ENCODE measurements at regions not wholly inside any gene's neighbourhood (a gene's known extent, or its start where the extent isn't known, plus 50 kb on each side); places are given as distances from the start of the nearest gene placed in this dataset.

- Histone ChIP-seq H3K4me1 (ENCODE audit: control insufficient read depth in 1 of 2, insufficient read depth in 2 of 2, low read length in 2 of 2) (no peaks in the 10 kb centered on the region), H3K79me2 (ENCODE audit: insufficient read depth, low read length) (no peaks in the 10 kb centered on the region), H3K27me3 (ENCODE audit: control insufficient read depth in 2 of 2, insufficient read depth in 2 of 2, low read length in 2 of 2) (no peaks in the 10 kb centered on the region), H3K27ac (ENCODE audit: low read depth in 1 of 2, low read length in 2 of 2) (no peak overlapping the region), H2AFZ (ENCODE audit: insufficient read depth, low read depth, low read length, poor library complexity, severe bottlenecking) (no peak overlapping the region), H3K4me2 (replicated peaks; ENCODE audit: extremely low read depth, low read length, poor library complexity, severe bottlenecking) (no peak overlapping the region), H3K9ac (ENCODE audit: insufficient read depth, low read length, poor library complexity, severe bottlenecking) (no peak overlapping the region), H3K4me3 (replicated peaks in 1 of 3; ENCODE audit: low read depth in 2 of 3, low read length in 3 of 3) (no peak overlapping the region), H4K20me1 (ENCODE audit: insufficient read depth, low read length) (no peaks in the 10 kb centered on the region), H3K9me3 (replicated peaks in 1 of 2; ENCODE audit: control insufficient read depth in 1 of 2, insufficient read depth in 1 of 2, low read length in 2 of 2) (peaks cover 0 to 4% of the 10 kb centered on the region in 2 donors), H3K36me3 (replicated peaks in 1 of 2; ENCODE audit: control insufficient read depth in 1 of 2, insufficient read depth in 2 of 2, low read length in 2 of 2) (no peaks in the 10 kb centered on the region)
- Mint-ChIP-seq H3K9me3 (peaks cover 0 to 3% (median 1%) of the 10 kb centered on the region in 7 donors), H3K36me3 (no peaks in the 10 kb centered on the region), H3K4me1 (no peaks in the 10 kb centered on the region), H3K27ac (no peak overlapping the region), H3K27me3 (ENCODE audit: low read depth in 3 of 3) (peaks cover 0 to 3% (median 0%) of the 10 kb centered on the region in 3 donors), H3K4me3 (no peak overlapping the region)
- 100% methylated on average over 1 of the region's 2 CpGs for WGBS (ENCODE audit: insufficient coverage)
- no peak for TF ChIP-seq CTCF (IDR thresholded peaks at IDR 0.05)
- intact Hi-C loops (cut with micrococcal nuclease), result no loop called here
- no peak for DNase-seq
Observed at GRCh38 chr5:16383544-16384052, 82.0 kb downstream of the ZNF622 start.

GRCh38 chr5:16382047-16382446 is 83.6 kb downstream of the ZNF622 start:
- no peak overlapping the region for H3K27ac Mint-ChIP-seq
- H3K27me3 Mint-ChIP-seq (ENCODE audit: low read depth in 3 of 3), result peaks cover 0 to 3% (median 0%) of the 10 kb centered on the region in 3 donors
- Histone ChIP-seq H3K9ac (ENCODE audit: insufficient read depth, low read length, poor library complexity, severe bottlenecking) (no peak overlapping the region), H3K27me3 (ENCODE audit: control insufficient read depth in 2 of 2, insufficient read depth in 2 of 2, low read length in 2 of 2) (no peaks in the 10 kb centered on the region), H3K27ac (ENCODE audit: low read depth in 1 of 2, low read length in 2 of 2) (no peak overlapping the region), H3K4me3 (replicated peaks in 1 of 3; ENCODE audit: low read depth in 2 of 3, low read length in 3 of 3) (no peak overlapping the region), H2AFZ (ENCODE audit: insufficient read depth, low read depth, low read length, poor library complexity, severe bottlenecking) (no peak overlapping the region), H3K9me3 (replicated peaks in 1 of 2; ENCODE audit: control insufficient read depth in 1 of 2, insufficient read depth in 1 of 2, low read length in 2 of 2) (peaks cover 0 to 4% of the 10 kb centered on the region in 2 donors), H3K4me1 (ENCODE audit: control insufficient read depth in 1 of 2, insufficient read depth in 2 of 2, low read length in 2 of 2) (no peaks in the 10 kb centered on the region), H4K20me1 (ENCODE audit: insufficient read depth, low read length) (no peaks in the 10 kb centered on the region), H3K4me2 (replicated peaks; ENCODE audit: extremely low read depth, low read length, poor library complexity, severe bottlenecking) (no peak overlapping the region), H3K79me2 (ENCODE audit: insufficient read depth, low read length) (no peaks in the 10 kb centered on the region), H3K36me3 (replicated peaks in 1 of 2; ENCODE audit: control insufficient read depth in 1 of 2, insufficient read depth in 2 of 2, low read length in 2 of 2) (no peaks in the 10 kb centered on the region)
- no peak overlapping the region for H3K4me3 Mint-ChIP-seq
- no peak for DNase-seq
- no peak for TF ChIP-seq CTCF (IDR thresholded peaks at IDR 0.05)
- peaks cover 0 to 4% (median 2%) of the 10 kb centered on the region in 7 donors for H3K9me3 Mint-ChIP-seq
- intact Hi-C loops (cut with micrococcal nuclease), result no loop called here
- H3K36me3 Mint-ChIP-seq, result no peaks in the 10 kb centered on the region
- H3K4me1 Mint-ChIP-seq, result no peaks in the 10 kb centered on the region

All from CD14-positive monocyte (primary cell).